Peyer's patch (tissue), 4 donors: ENCODE measurements at regions not wholly inside any gene's neighbourhood (a gene's known extent, or its start where the extent isn't known, plus 50 kb on each side); places are given as distances from the start of the nearest gene placed in this dataset.

ENCODE experiments used
- DNase-seq, 3 donors: peaks; one replicate each; pipeline ENCODE4 v3.0.0-alpha.2; 2017 to 2019
- H3K27ac ChIP-seq, 4 donors: fragments of 200-600 bp; sonication (generic); one replicate each; pipeline ENCODE4 v1.5.1; 2016 to 2019
- H3K27me3 ChIP-seq, 2 donors: fragments of 200-600 bp; sonication (generic); one replicate each; pipeline ENCODE4 v1.5.1; 2019
- H3K36me3 ChIP-seq, 3 donors: fragments of 200-600 bp; sonication (generic); one replicate each; pipeline ENCODE4 v1.5.1; 2016 to 2019
- H3K4me1 ChIP-seq, 4 donors: fragments of 200-600 bp; sonication (generic); one replicate each; pipeline ENCODE4 v1.5.1; 2016 to 2019
- H3K4me3 ChIP-seq, 4 donors: fragments of 200-600 bp; sonication (generic); 1 replicate in 3 of 4; 2 replicates in 1 of 4; pipeline ENCODE4 v1.5.1; 2016 to 2019; ENCODE audit warnings: mild to moderate bottlenecking in 1 of 4
- H3K9me3 ChIP-seq, 4 donors: fragments of 200-600 bp; sonication (generic); one replicate each; pipeline ENCODE4 v1.5.1; 2016 to 2019; ENCODE audit warnings: mild to moderate bottlenecking in 1 of 4
- CTCF ChIP-seq, 6 experiments: fragments of 450-650 bp in 4 of 6; fragments of 200-600 bp in 2 of 6; sonication (generic) in 1 of 6; IDR thresholded peaks; one replicate each; pipeline ENCODE4 v1.5.1; 2017 to 2019; ENCODE audit warnings: antibody characterized with exemption in 6 of 6, mild to moderate bottlenecking in 3 of 6, moderate library complexity in 1 of 6
- POLR2A ChIP-seq, 2 donors: fragments of 450-650 bp; IDR thresholded peaks; one replicate each; pipeline ENCODE4 v1.5.1; 2017; ENCODE audit warnings: antibody characterized with exemption in 2 of 2, mild to moderate bottlenecking in 2 of 2, moderate library complexity in 2 of 2

- Histone ChIP-seq H3K27me3 (no peaks in the 10 kb centered on the region), H3K4me3 (no peak overlapping the region), H3K9me3 (no peaks in the 10 kb centered on the region), H3K27ac (no peak overlapping the region), H3K36me3 (no peaks in the 10 kb centered on the region), H3K4me1 (peaks cover 0 to 27% (median under 1%) of the 10 kb centered on the region in 4 donors)
- DNase-seq = no peak
- no peak for TF ChIP-seq CTCF (IDR thresholded peaks at IDR 0.05)
- TF ChIP-seq POLR2A (IDR thresholded peaks at IDR 0.05) = no peak
Observed at GRCh38 chr6:4322134-4322845, 186.9 kb upstream of the ECI2 start.

GRCh38 chr6:4320860-4321259, 185.5 kb upstream of the ECI2 start:
- TF ChIP-seq CTCF (IDR thresholded peaks at IDR 0.05) (no peak), POLR2A (IDR thresholded peaks at IDR 0.05) (no peak)
- H3K27ac ChIP-seq = peak overlapping the region in 3 of 4 donors; percentile 4 to 64 (median 43)
- no peak for DNase-seq

GRCh38 chr6:4319981-4320683, 184.8 kb upstream of the ECI2 start:
- TF ChIP-seq POLR2A (IDR thresholded peaks at IDR 0.05) = no peak
- TF ChIP-seq CTCF (IDR thresholded peaks at IDR 0.05) = no peak
- H3K27ac ChIP-seq = peak overlapping the region in 3 of 4 donors; percentile 10 to 64 (median 43)
- H3K9me3 ChIP-seq = no peaks in the 10 kb centered on the region
- H3K27me3 ChIP-seq = no peaks in the 10 kb centered on the region
- no peak for DNase-seq
- H3K4me1 ChIP-seq = peaks cover 0 to 31% (median 1%) of the 10 kb centered on the region in 4 donors
- no peak overlapping the region for H3K4me3 ChIP-seq
- no peaks in the 10 kb centered on the region for H3K36me3 ChIP-seq

More at GRCh38 chr6:4320860-4321259, 185.5 kb upstream of the ECI2 start:
- Histone ChIP-seq H3K4me1 (peaks cover 0 to 31% (median 1%) of the 10 kb centered on the region in 4 donors), H3K4me3 (no peak overlapping the region), H3K27me3 (no peaks in the 10 kb centered on the region), H3K36me3 (no peaks in the 10 kb centered on the region), H3K9me3 (no peaks in the 10 kb centered on the region)

GRCh38 chr6:4318321-4318720, 182.9 kb upstream of the ECI2 start:
- TF ChIP-seq POLR2A (IDR thresholded peaks at IDR 0.05) (no peak), CTCF (IDR thresholded peaks at IDR 0.05) (no peak)
- Histone ChIP-seq H3K27ac (no peak overlapping the region), H3K9me3 (no peaks in the 10 kb centered on the region), H3K4me3 (no peak overlapping the region), H3K36me3 (no peaks in the 10 kb centered on the region), H3K4me1 (peaks cover 0 to 31% (median 1%) of the 10 kb centered on the region in 4 donors), H3K27me3 (no peaks in the 10 kb centered on the region)
- no peak for DNase-seq

GRCh38 chr6:4316867-4317400, 181.6 kb upstream of the ECI2 start:
- no peaks in the 10 kb centered on the region for H3K36me3 ChIP-seq
- DNase-seq = peak in 2 of 3 donors; percentile 66 to 72
- TF ChIP-seq POLR2A (IDR thresholded peaks at IDR 0.05) = no peak
- peak in 2 of 6 experiments; percentile 10 to 38 for TF ChIP-seq CTCF (IDR thresholded peaks at IDR 0.05)
- no peaks in the 10 kb centered on the region for H3K27me3 ChIP-seq
- H3K4me3 ChIP-seq = no peak overlapping the region
- peaks cover 0 to 6% (median 0%) of the 10 kb centered on the region in 4 donors for H3K9me3 ChIP-seq
- peaks cover 0 to 31% (median 1%) of the 10 kb centered on the region in 4 donors for H3K4me1 ChIP-seq
- peak overlapping the region in 3 of 4 donors; percentile 46 to 61 (median 51) for H3K27ac ChIP-seq
